HL-60 (cell line): ENCODE measurements at regions not wholly inside any gene's neighbourhood (a gene's known extent, or its start where the extent isn't known, plus 50 kb on each side); places are given as distances from the start of the nearest gene placed in this dataset.

Experiments used
- DNase-seq, 2 experiments: peaks; one replicate each; pipeline ENCODE4 v3.0.0-alpha.2; 2010 to 2020; ENCODE audit warnings: low read depth in 1 of 2, low spot score in 1 of 2
- H3K27ac ChIP-seq: fragments of 250-450 bp; sonication (Bioruptor Pico); replicated peaks from 2 replicates; pipeline ENCODE4 v1.5.1; 2020; ENCODE audit warnings: mild to moderate bottlenecking, moderate library complexity
- H3K27me3 ChIP-seq: fragments of 250-450 bp; sonication (Bioruptor Pico); 2 replicates; pipeline ENCODE4 v1.5.1; 2021; ENCODE audit warnings: mild to moderate bottlenecking, moderate library complexity; ENCODE audit not compliant: insufficient read depth, poor library complexity, severe bottlenecking
- H3K4me3 ChIP-seq: replicated peaks from 2 replicates; pipeline ENCODE4 v1.5.1; 2011; ENCODE audit warnings: mild to moderate bottlenecking, control low read depth, low read length; ENCODE audit not compliant: insufficient read depth
- GABPA ChIP-seq: IDR thresholded peaks from 2 replicates; pipeline ENCODE4 v1.6.1; 2012; ENCODE audit warnings: low read depth
- POLR2AphosphoS5 ChIP-seq: IDR thresholded peaks from 2 replicates; pipeline ENCODE4 v1.6.1; 2012; ENCODE audit warnings: low read depth
- REST ChIP-seq: IDR thresholded peaks from 2 replicates; pipeline ENCODE4 v1.6.1; 2012; ENCODE audit warnings: low read depth; ENCODE audit not compliant: insufficient replicate concordance
- SPI1 ChIP-seq: IDR thresholded peaks from 2 replicates; pipeline ENCODE4 v1.6.1; 2012; ENCODE audit warnings: low read depth, mild to moderate bottlenecking, borderline replicate concordance
- TF ChIP-seq, protein P1 (sequence below): IDR thresholded peaks from one replicate; pipeline ENCODE4 v1.5.1; 2011; ENCODE audit warnings: low read length, control low read depth, inconsistent platforms; ENCODE audit not compliant: insufficient read depth

DNA sequence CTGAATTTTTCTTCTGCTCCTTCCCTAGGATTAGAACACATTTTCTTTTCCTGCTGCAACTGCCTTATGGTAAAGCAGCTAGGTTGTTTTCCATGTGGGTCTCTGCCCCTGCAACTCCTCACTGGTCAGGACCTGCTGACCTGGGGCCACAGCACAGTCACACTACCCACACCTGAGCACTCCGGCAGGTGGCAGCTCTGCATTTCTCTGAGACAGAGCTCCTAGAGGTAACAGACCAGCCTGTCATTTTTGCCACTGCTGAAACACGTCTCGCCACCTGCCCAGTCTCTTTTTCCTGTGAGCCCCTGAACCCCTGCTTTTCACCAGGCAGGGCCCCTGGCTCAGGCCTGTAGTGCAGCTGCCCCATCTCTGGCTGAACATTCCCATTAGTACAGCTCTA is 609.6 kb downstream of the HINT1 start:
- no peak overlapping the region for H3K27ac ChIP-seq
- H3K27me3 ChIP-seq, result no peaks in the 10 kb centered on the region
- H3K4me3 ChIP-seq, result no peak overlapping the region
- DNase-seq, result no peak
- no peak for TF ChIP-seq GABPA
- TF ChIP-seq, protein P1, sequence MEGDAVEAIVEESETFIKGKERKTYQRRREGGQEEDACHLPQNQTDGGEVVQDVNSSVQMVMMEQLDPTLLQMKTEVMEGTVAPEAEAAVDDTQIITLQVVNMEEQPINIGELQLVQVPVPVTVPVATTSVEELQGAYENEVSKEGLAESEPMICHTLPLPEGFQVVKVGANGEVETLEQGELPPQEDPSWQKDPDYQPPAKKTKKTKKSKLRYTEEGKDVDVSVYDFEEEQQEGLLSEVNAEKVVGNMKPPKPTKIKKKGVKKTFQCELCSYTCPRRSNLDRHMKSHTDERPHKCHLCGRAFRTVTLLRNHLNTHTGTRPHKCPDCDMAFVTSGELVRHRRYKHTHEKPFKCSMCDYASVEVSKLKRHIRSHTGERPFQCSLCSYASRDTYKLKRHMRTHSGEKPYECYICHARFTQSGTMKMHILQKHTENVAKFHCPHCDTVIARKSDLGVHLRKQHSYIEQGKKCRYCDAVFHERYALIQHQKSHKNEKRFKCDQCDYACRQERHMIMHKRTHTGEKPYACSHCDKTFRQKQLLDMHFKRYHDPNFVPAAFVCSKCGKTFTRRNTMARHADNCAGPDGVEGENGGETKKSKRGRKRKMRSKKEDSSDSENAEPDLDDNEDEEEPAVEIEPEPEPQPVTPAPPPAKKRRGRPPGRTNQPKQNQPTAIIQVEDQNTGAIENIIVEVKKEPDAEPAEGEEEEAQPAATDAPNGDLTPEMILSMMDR, result no peak
- no peak for TF ChIP-seq POLR2AphosphoS5
- TF ChIP-seq REST, result no peak
- no peak for TF ChIP-seq SPI1

GRCh38 chr5:130550562-130550928 is 614.5 kb downstream of the HINT1 start:
- H3K27me3 ChIP-seq, result no peaks in the 10 kb centered on the region
- no peak overlapping the region for H3K27ac ChIP-seq
- DNase-seq, result no peak
- TF ChIP-seq POLR2AphosphoS5 (no peak), REST (no peak), GABPA (no peak), SPI1 (no peak)
- TF ChIP-seq, protein P1, result no peak
- H3K4me3 ChIP-seq, result no peak overlapping the region

DNA sequence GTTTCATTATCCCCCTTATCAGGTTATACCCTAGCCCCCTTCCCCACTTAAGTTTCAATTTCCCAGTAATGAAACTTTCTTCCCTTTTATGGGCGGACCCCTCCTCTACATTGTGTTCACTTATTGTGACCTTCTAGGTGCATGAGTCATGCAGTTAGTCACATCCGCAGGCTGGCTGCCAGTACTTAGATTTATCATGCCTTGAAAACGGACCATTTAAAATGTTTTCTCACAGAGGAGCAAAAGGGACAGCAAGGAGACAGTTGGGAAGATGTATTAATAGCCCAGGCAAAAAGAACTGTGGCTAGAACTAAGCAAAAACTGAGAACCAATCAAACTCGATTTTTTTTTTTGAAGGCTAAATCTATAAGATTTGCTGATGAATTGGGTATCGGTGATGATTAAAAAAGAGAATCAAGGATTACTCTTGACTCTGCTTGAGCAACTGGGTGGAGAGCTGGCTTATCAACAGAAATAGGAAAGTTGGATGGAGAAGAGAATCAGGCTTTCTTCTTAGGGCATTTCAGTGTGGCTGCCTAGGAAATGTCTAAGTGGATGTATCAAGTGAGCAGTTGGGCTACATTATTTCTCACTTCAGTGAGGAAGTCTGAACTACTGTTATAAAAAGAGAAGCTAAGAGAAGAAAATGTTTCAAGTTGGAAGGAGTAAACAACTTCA is 615.0 kb downstream of the HINT1 start:
- Histone ChIP-seq H3K27me3 (no peaks in the 10 kb centered on the region), H3K27ac (no peak overlapping the region), H3K4me3 (no peak overlapping the region)
- no peak for TF ChIP-seq GABPA
- TF ChIP-seq SPI1, result no peak
- no peak for TF ChIP-seq REST
- TF ChIP-seq, protein P1, result no peak
- no peak for TF ChIP-seq POLR2AphosphoS5
- DNase-seq, result no peak
